Neural cell (in vitro differentiated cells): ENCODE measurements at regions not wholly inside any gene's neighbourhood (a gene's known extent, or its start where the extent isn't known, plus 50 kb on each side); places are given as distances from the start of the nearest gene placed in this dataset.

Experiments used
- EP300 ChIP-seq: fragments of 450-650 bp; conservative IDR thresholded peaks from 2 replicates; pipeline ENCODE4 v1.6.1; 2014; ENCODE audit warnings: antibody characterized with exemption, mild to moderate bottlenecking, moderate library complexity; ENCODE audit not compliant: poor library complexity, severe bottlenecking
- EZH2 ChIP-seq: fragments of 200-600, 300-800 bp; shearing (Covaris generic), sonication (generic); IDR thresholded peaks from 2 replicates; pipeline ENCODE4 v1.6.1; 2014; ENCODE audit warnings: antibody characterized with exemption, low read length, borderline replicate concordance, mild to moderate bottlenecking; ENCODE audit not compliant: insufficient read depth, poor library complexity, severe bottlenecking
- SMC3 ChIP-seq: fragments of 450-650 bp; conservative IDR thresholded peaks from 2 replicates; pipeline ENCODE4 v1.6.1; 2014; ENCODE audit warnings: antibody characterized with exemption, mild to moderate bottlenecking, moderate library complexity; ENCODE audit not compliant: poor library complexity
- TF ChIP-seq, protein P1 (sequence below): fragments of 450-650 bp; IDR thresholded peaks from 2 replicates; pipeline ENCODE4 v1.5.1; 2014; ENCODE audit warnings: antibody characterized with exemption, mild to moderate bottlenecking, moderate library complexity; ENCODE audit not compliant: poor library complexity, severe bottlenecking
- TF ChIP-seq, protein P2 (sequence below): IDR thresholded peaks from 2 replicates; pipeline ENCODE4 v1.6.1; 2012; ENCODE audit warnings: borderline replicate concordance

DNA sequence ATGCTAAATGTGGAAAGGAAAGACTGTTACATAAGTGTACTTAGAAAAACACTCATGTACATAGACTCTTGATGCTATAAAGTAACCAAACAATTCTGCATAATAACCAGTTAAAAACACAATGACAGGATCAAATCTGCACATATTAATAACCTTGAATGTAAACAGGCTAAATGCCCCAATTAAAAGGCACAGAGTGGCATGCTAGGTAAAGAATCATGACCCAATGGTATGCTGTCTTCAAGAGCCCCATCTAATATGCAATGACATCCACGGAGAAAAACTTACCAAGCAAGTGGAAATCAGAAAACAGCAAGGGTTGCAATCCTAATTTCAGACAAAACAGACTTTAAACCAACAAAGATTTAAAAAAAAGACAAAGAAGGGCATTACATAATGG, 644.8 kb upstream of the PKN2 start:
- TF ChIP-seq, protein P1, sequence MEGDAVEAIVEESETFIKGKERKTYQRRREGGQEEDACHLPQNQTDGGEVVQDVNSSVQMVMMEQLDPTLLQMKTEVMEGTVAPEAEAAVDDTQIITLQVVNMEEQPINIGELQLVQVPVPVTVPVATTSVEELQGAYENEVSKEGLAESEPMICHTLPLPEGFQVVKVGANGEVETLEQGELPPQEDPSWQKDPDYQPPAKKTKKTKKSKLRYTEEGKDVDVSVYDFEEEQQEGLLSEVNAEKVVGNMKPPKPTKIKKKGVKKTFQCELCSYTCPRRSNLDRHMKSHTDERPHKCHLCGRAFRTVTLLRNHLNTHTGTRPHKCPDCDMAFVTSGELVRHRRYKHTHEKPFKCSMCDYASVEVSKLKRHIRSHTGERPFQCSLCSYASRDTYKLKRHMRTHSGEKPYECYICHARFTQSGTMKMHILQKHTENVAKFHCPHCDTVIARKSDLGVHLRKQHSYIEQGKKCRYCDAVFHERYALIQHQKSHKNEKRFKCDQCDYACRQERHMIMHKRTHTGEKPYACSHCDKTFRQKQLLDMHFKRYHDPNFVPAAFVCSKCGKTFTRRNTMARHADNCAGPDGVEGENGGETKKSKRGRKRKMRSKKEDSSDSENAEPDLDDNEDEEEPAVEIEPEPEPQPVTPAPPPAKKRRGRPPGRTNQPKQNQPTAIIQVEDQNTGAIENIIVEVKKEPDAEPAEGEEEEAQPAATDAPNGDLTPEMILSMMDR, result no peak
- TF ChIP-seq EP300 (no peak), SMC3 (no peak), EZH2 (no peak)
- TF ChIP-seq, protein P2, sequence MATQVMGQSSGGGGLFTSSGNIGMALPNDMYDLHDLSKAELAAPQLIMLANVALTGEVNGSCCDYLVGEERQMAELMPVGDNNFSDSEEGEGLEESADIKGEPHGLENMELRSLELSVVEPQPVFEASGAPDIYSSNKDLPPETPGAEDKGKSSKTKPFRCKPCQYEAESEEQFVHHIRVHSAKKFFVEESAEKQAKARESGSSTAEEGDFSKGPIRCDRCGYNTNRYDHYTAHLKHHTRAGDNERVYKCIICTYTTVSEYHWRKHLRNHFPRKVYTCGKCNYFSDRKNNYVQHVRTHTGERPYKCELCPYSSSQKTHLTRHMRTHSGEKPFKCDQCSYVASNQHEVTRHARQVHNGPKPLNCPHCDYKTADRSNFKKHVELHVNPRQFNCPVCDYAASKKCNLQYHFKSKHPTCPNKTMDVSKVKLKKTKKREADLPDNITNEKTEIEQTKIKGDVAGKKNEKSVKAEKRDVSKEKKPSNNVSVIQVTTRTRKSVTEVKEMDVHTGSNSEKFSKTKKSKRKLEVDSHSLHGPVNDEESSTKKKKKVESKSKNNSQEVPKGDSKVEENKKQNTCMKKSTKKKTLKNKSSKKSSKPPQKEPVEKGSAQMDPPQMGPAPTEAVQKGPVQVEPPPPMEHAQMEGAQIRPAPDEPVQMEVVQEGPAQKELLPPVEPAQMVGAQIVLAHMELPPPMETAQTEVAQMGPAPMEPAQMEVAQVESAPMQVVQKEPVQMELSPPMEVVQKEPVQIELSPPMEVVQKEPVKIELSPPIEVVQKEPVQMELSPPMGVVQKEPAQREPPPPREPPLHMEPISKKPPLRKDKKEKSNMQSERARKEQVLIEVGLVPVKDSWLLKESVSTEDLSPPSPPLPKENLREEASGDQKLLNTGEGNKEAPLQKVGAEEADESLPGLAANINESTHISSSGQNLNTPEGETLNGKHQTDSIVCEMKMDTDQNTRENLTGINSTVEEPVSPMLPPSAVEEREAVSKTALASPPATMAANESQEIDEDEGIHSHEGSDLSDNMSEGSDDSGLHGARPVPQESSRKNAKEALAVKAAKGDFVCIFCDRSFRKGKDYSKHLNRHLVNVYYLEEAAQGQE, result no peak
